HCT116 (cell line): ENCODE measurements at regions not wholly inside any gene's neighbourhood (a gene's known extent, or its start where the extent isn't known, plus 50 kb on each side); places are given as distances from the start of the nearest gene placed in this dataset.

Experiments
- EZH2 ChIP-seq: fragments of 200-600 bp; sonication (generic); IDR thresholded peaks from 2 replicates; pipeline ENCODE4 v1.6.1; 2017; ENCODE audit warnings: antibody characterized with exemption, mixed run types
- EZH2phosphoT487 ChIP-seq: fragments of 200-600 bp; IDR thresholded peaks from 2 replicates; pipeline ENCODE4 v1.6.1; 2018; ENCODE audit warnings: antibody characterized with exemption, borderline replicate concordance
- FOSL1 ChIP-seq: IDR thresholded peaks from 2 replicates; pipeline ENCODE4 v1.6.1; 2012; ENCODE audit warnings: low read depth
- POLR2A ChIP-seq: IDR thresholded peaks from 2 replicates; pipeline ENCODE4 v1.7.0; 2011; ENCODE audit warnings: borderline replicate concordance; ENCODE audit not compliant: insufficient read depth, insufficient read length; ENCODE audit errors: extremely low read depth
- POLR2AphosphoS5 ChIP-seq: IDR thresholded peaks from 2 replicates; pipeline ENCODE4 v1.6.1; 2011; ENCODE audit warnings: mild to moderate bottlenecking, low read depth, low read length, moderate library complexity
- YY1 ChIP-seq: IDR thresholded peaks from 2 replicates; pipeline ENCODE4 v1.6.1; 2011; ENCODE audit warnings: low read length, low read depth, moderate library complexity, mild to moderate bottlenecking; ENCODE audit not compliant: insufficient replicate concordance; ENCODE audit errors: extremely low read depth
- ZNF274 ChIP-seq: fragments of 200-500 bp; sonication (Bioruptor generic); IDR thresholded peaks from 2 replicates; pipeline ENCODE4 v1.6.1; 2014; ENCODE audit warnings: mild to moderate bottlenecking, low read depth, low read length, inconsistent platforms
- TF ChIP-seq, protein P1 (sequence below), 3 experiments: fragments of 200-600 bp in 1 of 3; sonication (generic) in 1 of 3; IDR thresholded peaks in 2 of 3; conservative IDR thresholded peaks in 1 of 3; 2 replicates each; pipeline ENCODE4 v1.5.1; 2012 to 2017; ENCODE audit warnings: low read depth in 2 of 3, low read length in 2 of 3, antibody characterized with exemption in 1 of 3, borderline replicate concordance in 1 of 3, control low read depth in 1 of 3, mild to moderate bottlenecking in 1 of 3, mixed read lengths in 1 of 3, mixed run types in 1 of 3, moderate library complexity in 1 of 3; ENCODE audit not compliant: insufficient read depth in 1 of 3
- TF ChIP-seq, protein P2 (sequence below): IDR thresholded peaks from 2 replicates; pipeline ENCODE4 v1.6.1; 2012
- TF ChIP-seq, protein P3 (sequence below): IDR thresholded peaks from 2 replicates; pipeline ENCODE4 v1.6.1; 2011; ENCODE audit warnings: mild to moderate bottlenecking, low read length, moderate library complexity; ENCODE audit not compliant: insufficient replicate concordance; ENCODE audit errors: extremely low read depth
- TF ChIP-seq, protein P4 (sequence below): IDR thresholded peaks from 2 replicates; pipeline ENCODE4 v1.6.1; 2012; ENCODE audit warnings: low read depth

DNA sequence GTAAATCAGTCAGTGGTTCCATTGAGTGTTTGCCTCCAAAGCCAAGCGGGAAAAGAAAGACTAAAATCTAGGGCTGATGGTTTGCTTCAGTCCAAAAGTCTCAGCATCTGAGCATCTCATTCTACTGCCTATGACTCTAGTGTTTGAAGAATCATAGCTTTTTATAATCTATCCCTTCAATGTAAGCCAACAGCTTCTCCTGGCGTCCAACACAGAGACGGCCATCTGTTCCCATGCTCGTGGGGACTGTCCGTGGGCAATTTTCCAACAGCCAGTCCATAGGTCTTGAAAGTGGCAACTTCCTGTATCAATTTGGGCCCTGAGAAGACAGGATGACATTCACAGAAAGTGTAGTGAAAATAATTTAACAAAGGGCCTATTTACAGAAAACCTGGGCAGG is 544.4 kb upstream of the TMEM132C start:
- TF ChIP-seq POLR2AphosphoS5: no peak
- TF ChIP-seq POLR2A: no peak
- TF ChIP-seq EZH2: no peak
- TF ChIP-seq, protein P1, sequence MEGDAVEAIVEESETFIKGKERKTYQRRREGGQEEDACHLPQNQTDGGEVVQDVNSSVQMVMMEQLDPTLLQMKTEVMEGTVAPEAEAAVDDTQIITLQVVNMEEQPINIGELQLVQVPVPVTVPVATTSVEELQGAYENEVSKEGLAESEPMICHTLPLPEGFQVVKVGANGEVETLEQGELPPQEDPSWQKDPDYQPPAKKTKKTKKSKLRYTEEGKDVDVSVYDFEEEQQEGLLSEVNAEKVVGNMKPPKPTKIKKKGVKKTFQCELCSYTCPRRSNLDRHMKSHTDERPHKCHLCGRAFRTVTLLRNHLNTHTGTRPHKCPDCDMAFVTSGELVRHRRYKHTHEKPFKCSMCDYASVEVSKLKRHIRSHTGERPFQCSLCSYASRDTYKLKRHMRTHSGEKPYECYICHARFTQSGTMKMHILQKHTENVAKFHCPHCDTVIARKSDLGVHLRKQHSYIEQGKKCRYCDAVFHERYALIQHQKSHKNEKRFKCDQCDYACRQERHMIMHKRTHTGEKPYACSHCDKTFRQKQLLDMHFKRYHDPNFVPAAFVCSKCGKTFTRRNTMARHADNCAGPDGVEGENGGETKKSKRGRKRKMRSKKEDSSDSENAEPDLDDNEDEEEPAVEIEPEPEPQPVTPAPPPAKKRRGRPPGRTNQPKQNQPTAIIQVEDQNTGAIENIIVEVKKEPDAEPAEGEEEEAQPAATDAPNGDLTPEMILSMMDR (IDR thresholded peaks at IDR 0.05 in 2 of 3, conservative IDR thresholded peaks at IDR 0.05 in 1 of 3; ENCODE audit: borderline replicate concordance in 1 of 3, insufficient read depth in 1 of 3, low read depth in 2 of 3, low read length in 2 of 3): no peak
- TF ChIP-seq FOSL1: no peak
- TF ChIP-seq, protein P2, sequence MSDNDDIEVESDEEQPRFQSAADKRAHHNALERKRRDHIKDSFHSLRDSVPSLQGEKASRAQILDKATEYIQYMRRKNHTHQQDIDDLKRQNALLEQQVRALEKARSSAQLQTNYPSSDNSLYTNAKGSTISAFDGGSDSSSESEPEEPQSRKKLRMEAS: no peak
- TF ChIP-seq, protein P3, sequence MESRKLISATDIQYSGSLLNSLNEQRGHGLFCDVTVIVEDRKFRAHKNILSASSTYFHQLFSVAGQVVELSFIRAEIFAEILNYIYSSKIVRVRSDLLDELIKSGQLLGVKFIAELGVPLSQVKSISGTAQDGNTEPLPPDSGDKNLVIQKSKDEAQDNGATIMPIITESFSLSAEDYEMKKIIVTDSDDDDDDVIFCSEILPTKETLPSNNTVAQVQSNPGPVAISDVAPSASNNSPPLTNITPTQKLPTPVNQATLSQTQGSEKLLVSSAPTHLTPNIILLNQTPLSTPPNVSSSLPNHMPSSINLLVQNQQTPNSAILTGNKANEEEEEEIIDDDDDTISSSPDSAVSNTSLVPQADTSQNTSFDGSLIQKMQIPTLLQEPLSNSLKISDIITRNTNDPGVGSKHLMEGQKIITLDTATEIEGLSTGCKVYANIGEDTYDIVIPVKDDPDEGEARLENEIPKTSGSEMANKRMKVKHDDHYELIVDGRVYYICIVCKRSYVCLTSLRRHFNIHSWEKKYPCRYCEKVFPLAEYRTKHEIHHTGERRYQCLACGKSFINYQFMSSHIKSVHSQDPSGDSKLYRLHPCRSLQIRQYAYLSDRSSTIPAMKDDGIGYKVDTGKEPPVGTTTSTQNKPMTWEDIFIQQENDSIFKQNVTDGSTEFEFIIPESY: no peak
- TF ChIP-seq EZH2phosphoT487: no peak
- no peak for TF ChIP-seq YY1
- TF ChIP-seq, protein P4, sequence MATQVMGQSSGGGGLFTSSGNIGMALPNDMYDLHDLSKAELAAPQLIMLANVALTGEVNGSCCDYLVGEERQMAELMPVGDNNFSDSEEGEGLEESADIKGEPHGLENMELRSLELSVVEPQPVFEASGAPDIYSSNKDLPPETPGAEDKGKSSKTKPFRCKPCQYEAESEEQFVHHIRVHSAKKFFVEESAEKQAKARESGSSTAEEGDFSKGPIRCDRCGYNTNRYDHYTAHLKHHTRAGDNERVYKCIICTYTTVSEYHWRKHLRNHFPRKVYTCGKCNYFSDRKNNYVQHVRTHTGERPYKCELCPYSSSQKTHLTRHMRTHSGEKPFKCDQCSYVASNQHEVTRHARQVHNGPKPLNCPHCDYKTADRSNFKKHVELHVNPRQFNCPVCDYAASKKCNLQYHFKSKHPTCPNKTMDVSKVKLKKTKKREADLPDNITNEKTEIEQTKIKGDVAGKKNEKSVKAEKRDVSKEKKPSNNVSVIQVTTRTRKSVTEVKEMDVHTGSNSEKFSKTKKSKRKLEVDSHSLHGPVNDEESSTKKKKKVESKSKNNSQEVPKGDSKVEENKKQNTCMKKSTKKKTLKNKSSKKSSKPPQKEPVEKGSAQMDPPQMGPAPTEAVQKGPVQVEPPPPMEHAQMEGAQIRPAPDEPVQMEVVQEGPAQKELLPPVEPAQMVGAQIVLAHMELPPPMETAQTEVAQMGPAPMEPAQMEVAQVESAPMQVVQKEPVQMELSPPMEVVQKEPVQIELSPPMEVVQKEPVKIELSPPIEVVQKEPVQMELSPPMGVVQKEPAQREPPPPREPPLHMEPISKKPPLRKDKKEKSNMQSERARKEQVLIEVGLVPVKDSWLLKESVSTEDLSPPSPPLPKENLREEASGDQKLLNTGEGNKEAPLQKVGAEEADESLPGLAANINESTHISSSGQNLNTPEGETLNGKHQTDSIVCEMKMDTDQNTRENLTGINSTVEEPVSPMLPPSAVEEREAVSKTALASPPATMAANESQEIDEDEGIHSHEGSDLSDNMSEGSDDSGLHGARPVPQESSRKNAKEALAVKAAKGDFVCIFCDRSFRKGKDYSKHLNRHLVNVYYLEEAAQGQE: no peak
- no peak for TF ChIP-seq ZNF274
